ENCODE measurements at regions not wholly inside any gene's neighbourhood (a gene's known extent, or its start where the extent isn't known, plus 50 kb on each side); places are given as distances from the start of the nearest gene placed in this dataset.
A peak's percentile ranks its signal among the peaks of the same experiment; 100 is the strongest.

DNA sequence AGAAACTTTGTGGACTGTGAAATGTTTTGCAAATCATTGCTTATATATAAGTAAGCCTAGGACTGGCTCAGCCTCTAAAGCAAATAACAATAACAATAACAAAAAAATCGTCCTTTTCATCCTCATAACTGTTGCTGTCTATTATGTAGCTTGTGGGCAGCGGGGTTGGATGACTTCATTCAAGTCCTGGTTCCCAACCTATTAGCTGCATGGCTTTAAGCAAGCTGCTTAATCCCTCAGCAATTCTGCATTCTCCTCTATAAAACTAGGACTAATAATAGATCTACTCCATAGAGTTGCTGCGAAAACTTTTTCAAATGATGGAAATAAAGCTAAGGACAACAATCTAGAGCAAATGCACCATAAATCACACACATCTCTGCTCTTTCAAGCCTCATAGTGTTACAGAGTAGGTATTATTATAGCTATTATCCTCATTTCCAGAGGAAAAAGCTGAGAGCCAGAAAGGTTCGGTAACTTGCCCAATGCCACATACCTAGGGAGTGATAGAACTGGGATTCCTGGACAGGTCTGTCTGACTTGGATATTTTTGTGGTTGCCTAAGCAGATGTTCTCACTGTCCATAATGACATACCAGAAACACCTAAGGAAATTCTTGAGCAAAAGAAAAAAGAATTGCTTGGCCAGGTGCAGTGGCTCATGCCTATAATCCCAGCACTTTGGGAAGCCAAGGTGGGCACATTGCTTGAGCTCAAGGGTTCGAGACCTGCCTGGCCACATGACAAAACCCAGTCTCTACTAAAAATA lies 98.8 kb upstream of the ADRA1B start:
- H3K27me3 Mint-ChIP-seq: peaks cover 10 to 15% of the 10 kb centered on the region in 2 donors
- no peaks in the 10 kb centered on the region for H3K36me3 Mint-ChIP-seq
- no peak overlapping the region for H3K4me3 Mint-ChIP-seq
- DNase-seq (ENCODE audit: low spot score) (no peak), ATAC-seq (no peak)
- H3K9me3 Mint-ChIP-seq: no peaks in the 10 kb centered on the region
- no peak overlapping the region for H3K27ac Mint-ChIP-seq
- H3K4me1 Mint-ChIP-seq (ENCODE audit: low read depth in 2 of 2): no peaks in the 10 kb centered on the region

DNA sequence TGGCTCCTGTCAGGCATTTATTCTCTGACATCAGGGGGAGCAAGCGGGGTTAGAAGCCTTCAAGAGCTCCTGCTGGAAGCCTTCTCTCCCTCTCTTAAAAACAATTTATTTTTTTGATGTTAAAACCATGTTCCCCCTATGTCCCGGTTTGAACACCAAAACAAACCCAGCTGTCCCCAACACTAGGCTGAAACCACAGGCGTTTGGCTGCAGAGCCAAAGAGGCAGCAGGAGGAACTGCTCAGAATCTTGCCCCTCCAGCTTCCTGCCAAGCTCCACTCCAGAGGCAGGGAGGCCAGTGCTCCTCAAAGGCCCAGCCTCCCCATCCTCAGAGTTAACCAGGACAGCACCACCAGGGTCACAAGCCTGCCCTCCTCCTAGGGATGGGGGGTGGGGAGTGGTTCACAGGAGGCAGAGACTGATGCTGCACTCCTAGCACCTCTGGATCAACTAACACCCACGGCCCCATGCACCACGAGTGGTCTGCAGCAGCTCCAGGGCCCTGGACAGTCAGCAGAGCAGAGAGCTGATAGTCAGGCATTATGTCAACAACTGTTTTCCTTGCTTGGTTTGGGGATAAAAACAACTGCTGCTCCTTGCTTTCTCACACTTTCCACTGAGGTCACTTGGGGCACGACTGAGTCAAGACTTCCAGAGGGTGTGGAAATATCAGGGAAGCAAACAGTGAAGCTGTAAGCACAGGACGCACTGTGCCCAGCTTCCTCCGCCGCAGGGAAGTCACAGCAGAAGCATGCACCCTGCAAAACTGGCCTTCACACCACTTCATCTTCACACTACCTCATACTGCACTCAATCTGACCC lies 96.5 kb upstream of the ADRA1B start:
- no peak for DNase-seq (ENCODE audit: low spot score)
- Mint-ChIP-seq H3K4me1 (ENCODE audit: low read depth in 2 of 2) (no peaks in the 10 kb centered on the region), H3K9me3 (no peaks in the 10 kb centered on the region), H3K27me3 (peaks cover 13 to 35% of the 10 kb centered on the region in 2 donors), H3K27ac (no peak overlapping the region), H3K4me3 (no peak overlapping the region), H3K36me3 (no peaks in the 10 kb centered on the region)
- ATAC-seq: peak; percentile 18 to 40

DNA sequence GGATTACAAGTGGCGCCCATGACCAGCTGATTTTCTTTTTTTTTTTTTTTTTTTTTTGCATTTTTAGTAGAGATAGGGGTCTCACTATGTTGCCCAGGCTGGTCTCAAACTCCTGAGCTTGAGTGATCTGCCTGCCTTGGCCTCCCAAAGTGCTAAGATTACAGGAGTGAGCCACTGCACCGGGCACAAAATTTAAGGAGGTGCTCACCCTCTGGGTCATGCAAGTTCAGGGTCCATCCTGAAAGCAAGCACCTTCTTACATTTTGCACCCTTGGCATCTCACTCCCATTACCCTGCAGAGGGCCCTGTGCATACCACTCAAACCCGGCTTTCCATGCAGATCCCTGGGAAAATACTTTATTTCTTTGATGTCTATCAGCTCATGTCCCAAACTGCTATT lies 95.6 kb upstream of the ADRA1B start:
- H3K27me3 Mint-ChIP-seq: peaks cover 13 to 39% of the 10 kb centered on the region in 2 donors
- no peaks in the 10 kb centered on the region for H3K9me3 Mint-ChIP-seq
- no peak for ATAC-seq
- no peak for DNase-seq (ENCODE audit: low spot score)
- no peaks in the 10 kb centered on the region for H3K4me1 Mint-ChIP-seq (ENCODE audit: low read depth in 2 of 2)
- H3K36me3 Mint-ChIP-seq: no peaks in the 10 kb centered on the region
- H3K4me3 Mint-ChIP-seq: no peak overlapping the region
- H3K27ac Mint-ChIP-seq: no peak overlapping the region

DNA sequence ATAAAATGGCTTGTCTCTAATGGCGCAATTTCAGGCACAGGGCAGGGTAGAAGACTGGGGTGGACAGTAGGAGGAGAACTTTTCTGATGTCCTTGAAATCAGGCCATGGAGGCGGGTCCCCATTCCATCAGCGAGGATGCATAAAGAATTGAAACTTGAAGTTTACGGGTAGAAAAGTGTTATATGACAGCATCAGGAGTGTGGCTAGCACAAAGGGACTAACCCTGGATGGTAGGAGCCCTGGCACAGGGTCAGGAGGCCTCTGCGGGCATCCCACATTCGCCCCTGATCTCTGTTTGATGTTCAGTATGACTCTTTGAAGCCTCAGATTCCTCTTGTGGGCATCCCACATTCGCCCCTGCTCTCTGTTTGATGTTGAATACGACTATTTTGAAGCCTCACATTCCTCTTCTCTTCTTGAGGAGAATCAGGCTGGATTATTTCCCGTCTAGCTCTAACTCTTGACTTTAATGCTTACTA lies 94.8 kb upstream of the ADRA1B start:
- no peaks in the 10 kb centered on the region for H3K4me1 Mint-ChIP-seq (ENCODE audit: low read depth in 2 of 2)
- peaks cover 13 to 39% of the 10 kb centered on the region in 2 donors for H3K27me3 Mint-ChIP-seq
- H3K36me3 Mint-ChIP-seq: no peaks in the 10 kb centered on the region
- no peak overlapping the region for H3K4me3 Mint-ChIP-seq
- DNase-seq (ENCODE audit: low spot score) (no peak), ATAC-seq (no peak)
- H3K27ac Mint-ChIP-seq: no peak overlapping the region
- H3K9me3 Mint-ChIP-seq: no peaks in the 10 kb centered on the region

DNA sequence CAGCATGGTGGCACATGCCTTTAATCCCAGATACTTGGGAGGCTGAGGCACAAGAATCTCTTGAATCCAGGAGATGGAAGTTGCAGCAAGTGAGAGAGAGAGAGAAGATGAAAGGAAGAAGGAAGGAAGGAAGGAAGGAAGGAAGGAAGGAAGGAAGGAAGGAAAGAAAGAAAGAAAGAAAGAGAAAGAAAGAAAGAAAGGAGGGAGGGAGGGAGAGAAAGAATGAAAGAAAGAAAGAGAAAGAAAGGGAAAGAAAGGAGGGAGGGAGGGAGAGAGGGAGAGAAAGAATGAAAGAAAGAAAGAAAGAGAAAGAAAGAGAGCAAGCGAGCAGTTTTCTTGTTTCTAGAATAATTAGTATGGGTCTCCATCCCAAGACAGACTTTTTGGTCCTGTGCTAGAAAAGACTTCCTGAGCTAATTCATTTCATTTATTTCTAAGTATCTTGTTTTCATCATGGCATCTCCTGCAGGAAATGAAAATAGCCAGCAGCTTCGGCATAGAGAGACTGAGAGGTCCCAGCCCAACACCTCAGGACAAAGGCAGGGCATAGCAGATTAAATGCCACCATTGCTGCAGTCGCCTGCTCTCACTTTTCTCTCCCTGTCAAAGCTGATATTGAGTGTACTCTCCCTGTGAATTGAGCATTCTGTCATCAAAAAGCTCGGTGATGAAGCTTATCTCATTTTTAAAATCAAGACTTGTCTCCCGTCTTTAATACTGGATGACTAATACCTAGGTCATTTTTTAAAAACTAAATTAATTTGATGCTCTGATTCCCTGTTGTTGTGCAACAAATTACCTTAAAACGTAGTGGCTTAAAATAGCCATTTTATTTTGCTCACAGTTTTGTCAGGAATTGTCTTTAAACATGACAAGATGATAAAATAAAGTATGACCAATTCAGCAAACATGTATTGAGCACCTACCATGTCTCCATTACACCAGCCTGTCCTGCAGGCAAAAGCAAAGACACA lies 91.8 kb upstream of the ADRA1B start:
- ATAC-seq (no peak), DNase-seq (ENCODE audit: low spot score) (no peak)
- no peaks in the 10 kb centered on the region for H3K36me3 Mint-ChIP-seq
- H3K27ac Mint-ChIP-seq: no peak overlapping the region
- H3K4me3 Mint-ChIP-seq: no peak overlapping the region
- no peaks in the 10 kb centered on the region for H3K4me1 Mint-ChIP-seq (ENCODE audit: low read depth in 2 of 2)
- no peaks in the 10 kb centered on the region for H3K9me3 Mint-ChIP-seq
- H3K27me3 Mint-ChIP-seq: peaks cover 13 to 43% of the 10 kb centered on the region in 2 donors

DNA sequence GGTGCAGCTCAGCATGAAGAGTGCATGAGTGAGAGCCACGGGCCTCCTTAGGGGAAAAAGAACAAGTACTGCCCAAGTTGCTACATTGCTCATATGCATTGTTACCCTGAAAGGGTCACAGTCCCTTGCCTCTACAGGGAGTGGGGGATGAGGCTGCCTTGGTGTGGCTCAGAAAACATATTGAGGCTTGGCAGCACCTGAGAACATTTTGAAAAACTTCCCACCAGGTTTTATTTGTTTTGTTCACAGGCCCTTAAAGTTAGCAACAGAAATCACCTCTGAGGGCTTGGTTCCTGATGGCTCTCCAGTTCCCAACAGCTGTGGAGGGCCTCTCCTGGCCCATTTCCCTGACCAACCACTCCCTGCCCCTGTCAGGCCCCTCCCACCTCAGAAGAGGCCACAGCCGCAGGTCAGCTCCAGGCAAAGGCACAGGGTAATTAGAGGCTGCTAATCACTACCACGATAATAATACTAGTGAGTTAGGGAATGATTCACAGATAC lies 90.7 kb upstream of the ADRA1B start:
- no peak overlapping the region for H3K4me3 Mint-ChIP-seq
- no peaks in the 10 kb centered on the region for H3K9me3 Mint-ChIP-seq
- H3K36me3 Mint-ChIP-seq: no peaks in the 10 kb centered on the region
- peaks cover 16 to 47% of the 10 kb centered on the region in 2 donors for H3K27me3 Mint-ChIP-seq
- no peak overlapping the region for H3K27ac Mint-ChIP-seq
- no peaks in the 10 kb centered on the region for H3K4me1 Mint-ChIP-seq (ENCODE audit: low read depth in 2 of 2)
- ATAC-seq: no peak
- no peak for DNase-seq (ENCODE audit: low spot score)

DNA sequence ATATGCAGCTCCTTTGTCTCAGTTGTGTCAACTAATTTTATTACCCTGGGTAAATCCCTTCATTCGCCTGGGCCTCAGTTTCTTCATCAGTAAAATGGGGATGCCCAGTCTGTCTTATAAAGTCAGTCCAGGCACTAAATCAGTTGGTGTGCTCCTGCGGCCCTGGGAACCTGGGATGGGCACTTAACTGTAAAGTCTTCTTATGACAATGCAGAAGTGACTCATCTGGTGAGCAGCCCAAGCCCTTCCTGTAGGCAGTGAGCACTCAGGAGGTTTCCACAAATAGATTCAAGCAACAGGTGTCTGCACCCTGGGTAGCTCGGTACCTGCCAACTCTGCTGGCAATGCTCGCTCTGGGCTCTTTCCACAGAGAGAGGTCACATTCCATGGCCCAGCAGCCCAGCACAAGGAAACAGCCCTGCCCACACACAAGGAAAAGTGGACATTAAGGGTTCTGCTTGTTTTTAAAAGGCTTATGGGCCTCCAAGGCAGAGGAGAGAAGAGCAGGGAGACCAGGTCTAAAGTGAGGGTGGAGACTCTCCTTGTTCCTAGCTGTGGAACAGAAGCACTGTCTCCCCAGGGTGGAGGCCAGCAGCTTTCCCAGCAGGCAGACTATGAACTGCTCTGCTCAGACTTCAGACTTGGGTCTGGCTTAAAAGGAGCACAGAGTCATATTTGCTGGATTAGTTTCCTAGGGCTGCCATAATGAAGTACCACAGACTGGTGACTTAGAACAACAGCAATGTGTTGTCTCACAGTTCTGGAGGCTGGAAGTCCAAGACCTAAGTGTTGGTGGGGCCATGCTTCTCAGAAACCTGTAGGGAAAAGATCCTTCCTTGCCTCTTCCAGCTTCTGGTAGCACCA lies 89.7 kb upstream of the ADRA1B start:
- peaks cover 18 to 41% of the 10 kb centered on the region in 2 donors for H3K27me3 Mint-ChIP-seq
- no peaks in the 10 kb centered on the region for H3K4me1 Mint-ChIP-seq (ENCODE audit: low read depth in 2 of 2)
- no peak overlapping the region for H3K27ac Mint-ChIP-seq
- ATAC-seq (peak in 1 of 2 donors; percentile 31), DNase-seq (ENCODE audit: low spot score) (no peak)
- no peaks in the 10 kb centered on the region for H3K36me3 Mint-ChIP-seq
- no peaks in the 10 kb centered on the region for H3K9me3 Mint-ChIP-seq
- no peak overlapping the region for H3K4me3 Mint-ChIP-seq

DNA sequence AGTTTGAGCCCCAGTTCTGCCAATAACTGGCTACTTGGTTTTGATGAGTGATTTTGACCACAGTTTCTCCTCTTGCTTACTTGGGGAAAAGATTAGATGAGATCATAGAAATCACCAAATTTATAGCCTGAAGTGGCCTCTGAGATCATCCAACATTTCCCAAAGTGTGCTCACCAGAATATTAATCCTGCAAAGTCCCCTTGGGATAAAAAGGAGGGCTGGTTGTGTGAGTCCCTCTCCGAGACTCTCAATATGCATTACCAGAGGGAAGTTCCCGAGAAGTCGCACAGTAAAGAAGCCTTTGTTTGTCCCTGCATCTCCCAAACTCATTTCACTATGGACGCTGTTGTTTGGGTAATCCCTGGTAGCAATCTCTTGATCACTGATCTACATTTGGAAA lies 88.4 kb upstream of the ADRA1B start:
- no peaks in the 10 kb centered on the region for H3K9me3 Mint-ChIP-seq
- no peak for ATAC-seq
- no peak overlapping the region for H3K27ac Mint-ChIP-seq
- H3K4me3 Mint-ChIP-seq: no peak overlapping the region
- DNase-seq (ENCODE audit: low spot score): no peak
- H3K27me3 Mint-ChIP-seq: peaks cover 19 to 38% of the 10 kb centered on the region in 2 donors
- H3K4me1 Mint-ChIP-seq (ENCODE audit: low read depth in 2 of 2): no peaks in the 10 kb centered on the region
- H3K36me3 Mint-ChIP-seq: no peaks in the 10 kb centered on the region

DNA sequence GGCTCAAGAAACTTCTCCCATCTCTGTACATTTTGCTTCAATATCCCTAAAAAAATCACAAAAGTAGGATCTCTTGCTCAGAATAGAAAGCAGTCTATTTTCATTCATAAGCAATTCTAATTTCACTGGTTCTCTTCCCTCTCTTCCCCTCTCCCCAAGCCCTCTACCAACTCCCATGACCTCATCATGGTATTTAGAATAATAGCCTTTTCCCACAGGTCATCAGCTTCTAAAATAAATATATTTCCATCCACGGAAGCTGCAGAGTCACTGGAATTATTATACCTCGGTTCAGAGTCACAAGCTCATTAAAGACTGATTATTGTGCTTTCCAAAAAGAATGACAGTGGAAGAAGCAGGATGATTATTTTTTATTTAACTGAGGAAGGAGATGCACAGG lies 84.2 kb upstream of the ADRA1B start:
- no peaks in the 10 kb centered on the region for H3K36me3 Mint-ChIP-seq
- ATAC-seq: no peak

DNA sequence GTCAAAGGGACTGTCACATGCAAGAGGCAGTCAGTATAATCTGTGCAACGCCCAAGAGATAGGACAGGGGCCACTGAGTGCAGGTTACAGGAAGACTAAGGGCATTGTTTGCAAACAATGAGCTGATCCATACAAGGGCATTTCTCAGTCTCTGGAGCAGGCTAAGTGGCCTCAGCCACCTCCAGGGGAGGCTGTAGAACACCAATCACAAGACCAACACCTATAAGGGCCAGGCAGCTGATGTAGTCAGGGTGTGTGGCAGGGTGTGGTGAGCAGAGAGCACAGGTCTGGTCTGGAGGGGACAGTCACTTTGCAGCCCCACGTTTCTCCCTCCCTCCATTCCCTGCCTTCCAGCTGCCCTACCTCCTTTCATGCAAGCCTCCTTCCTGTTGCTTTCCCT lies 83.2 kb upstream of the ADRA1B start:
- no peak for DNase-seq (ENCODE audit: low spot score)
- H3K27ac Mint-ChIP-seq: no peak overlapping the region
- H3K36me3 Mint-ChIP-seq: no peaks in the 10 kb centered on the region
- H3K4me1 Mint-ChIP-seq (ENCODE audit: low read depth in 2 of 2): peaks cover 0 to 3% of the 10 kb centered on the region in 2 donors
- peak in 1 of 2 donors; percentile 40 for ATAC-seq
- peaks cover 4% of the 10 kb centered on the region for H3K9me3 Mint-ChIP-seq
- peaks cover 20 to 28% of the 10 kb centered on the region in 2 donors for H3K27me3 Mint-ChIP-seq
- H3K4me3 Mint-ChIP-seq: no peak overlapping the region

More for the DNA sequence above, 84.2 kb upstream of the ADRA1B start:
- peaks cover 20 to 28% of the 10 kb centered on the region in 2 donors for H3K27me3 Mint-ChIP-seq
- peaks cover 0 to 3% of the 10 kb centered on the region in 2 donors for H3K4me1 Mint-ChIP-seq (ENCODE audit: low read depth in 2 of 2)
- no peak overlapping the region for H3K27ac Mint-ChIP-seq
- peaks cover 4% of the 10 kb centered on the region for H3K9me3 Mint-ChIP-seq
- H3K4me3 Mint-ChIP-seq: no peak overlapping the region
- DNase-seq (ENCODE audit: low spot score): no peak

DNA sequence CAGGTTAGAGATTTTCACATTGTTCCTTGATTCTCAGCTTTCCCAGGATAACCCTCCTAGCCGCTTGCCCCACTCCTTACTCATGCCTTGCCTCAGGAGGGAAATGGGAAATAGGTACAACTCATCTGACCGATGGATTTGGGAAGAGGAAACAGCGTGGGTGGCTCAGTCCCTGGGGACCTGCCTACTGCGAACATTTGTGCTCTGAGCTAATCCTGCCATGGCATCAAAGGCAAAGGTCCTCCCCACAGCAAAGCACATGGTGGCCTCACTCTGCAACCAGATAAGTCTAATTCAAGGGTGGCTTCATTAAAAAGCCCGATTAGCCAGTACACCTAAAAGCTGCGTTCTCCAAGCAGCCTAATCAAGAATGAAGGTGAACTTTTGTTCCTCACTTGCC lies 82.4 kb upstream of the ADRA1B start:
- DNase-seq (ENCODE audit: low spot score): no peak
- no peak for ATAC-seq
- Mint-ChIP-seq H3K36me3 (no peaks in the 10 kb centered on the region), H3K27me3 (peaks cover 20 to 28% of the 10 kb centered on the region in 2 donors), H3K4me1 (ENCODE audit: low read depth in 2 of 2) (peaks cover 0 to 3% of the 10 kb centered on the region in 2 donors), H3K27ac (no peak overlapping the region), H3K9me3 (peaks cover 4% of the 10 kb centered on the region), H3K4me3 (no peak overlapping the region)

DNA sequence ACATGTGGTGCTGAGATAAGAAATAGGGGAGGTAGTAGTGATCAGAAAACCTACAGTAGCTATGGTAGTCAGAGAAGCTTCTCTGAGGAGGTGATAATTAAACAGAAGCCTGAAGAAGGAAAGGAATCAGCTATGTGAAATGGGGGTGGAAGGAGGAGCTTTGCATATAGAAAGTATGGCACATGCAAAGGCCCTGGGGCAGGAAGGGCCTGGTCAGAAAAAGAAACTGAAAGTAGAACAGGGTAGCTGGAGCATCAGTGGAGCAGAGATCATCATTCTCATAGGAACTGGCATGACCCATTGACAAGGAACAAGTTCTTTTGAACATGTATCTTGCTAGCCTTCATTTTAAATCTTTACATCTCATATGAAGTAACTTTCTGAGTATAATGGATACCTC lies 80.7 kb upstream of the ADRA1B start:
- ATAC-seq (no peak), DNase-seq (ENCODE audit: low spot score) (no peak)
- Mint-ChIP-seq H3K36me3 (no peaks in the 10 kb centered on the region), H3K27me3 (peaks cover 24 to 34% of the 10 kb centered on the region in 2 donors), H3K27ac (no peak overlapping the region), H3K9me3 (peaks cover 4% of the 10 kb centered on the region), H3K4me3 (no peak overlapping the region), H3K4me1 (ENCODE audit: low read depth in 2 of 2) (peaks cover 0 to 3% of the 10 kb centered on the region in 2 donors)

Data from natural killer cell treated with Interleukin-12 subunit alpha and Interleukin-12 subunit beta and Interleukin-15 and Interleukin-18, amount 100 ng/mL, for 72 hours (primary cell).